GM21717 (cell line): ENCODE measurements at regions not wholly inside any gene's neighbourhood (a gene's known extent, or its start where the extent isn't known, plus 50 kb on each side); places are given as distances from the start of the nearest gene placed in this dataset.
"Not testable (repeated sequence)": the region's sequence is repeated elsewhere in the genome, so short reads cannot be mapped to it uniquely, and the experiment has no call there.

Experiments used
- ATAC-seq: cut with Tn5 transposase; IDR thresholded peaks from one replicate; pipeline ENCODE4 v1.9.1; 2021; ENCODE audit warnings: mild to moderate bottlenecking, moderate library complexity; ENCODE audit not compliant: unreplicated experiment

GRCh38 chr7:150045596-150045995, 171.8 kb downstream of the ATP6V0E2 start:
- not testable (repeated sequence) for ATAC-seq

GRCh38 chr7:150046290-150047194, 172.8 kb downstream of the ATP6V0E2 start:
- ATAC-seq, result not testable (repeated sequence)

GRCh38 chr7:150047329-150047728, 173.6 kb downstream of the ATP6V0E2 start:
- ATAC-seq, result not testable (repeated sequence)

GRCh38 chr7:150047772-150048171, 174.0 kb downstream of the ATP6V0E2 start:
- ATAC-seq, result not testable (repeated sequence)

GRCh38 chr7:150048244-150049011, 174.7 kb downstream of the ATP6V0E2 start:
- not testable (repeated sequence) for ATAC-seq

- not testable (repeated sequence) for ATAC-seq
Observed at GRCh38 chr7:150049012-150049655, 175.4 kb downstream of the ATP6V0E2 start.

- ATAC-seq, result not testable (repeated sequence)
Observed at GRCh38 chr7:150053396-150053795, 179.6 kb downstream of the ATP6V0E2 start.

GRCh38 chr7:150054242-150054641, 180.5 kb downstream of the ATP6V0E2 start:
- ATAC-seq, result not testable (repeated sequence)

- ATAC-seq, result peak; percentile 98
Observed at GRCh38 chr7:150060259-150061221, 186.8 kb downstream of the ATP6V0E2 start.

- ATAC-seq, result not testable (repeated sequence)
Observed at GRCh38 chr7:150063195-150063594, 189.4 kb downstream of the ATP6V0E2 start.

GRCh38 chr7:150069555-150070313, 196.0 kb downstream of the ATP6V0E2 start:
- ATAC-seq, result not testable (repeated sequence)

GRCh38 chr7:150077543-150077942, 203.8 kb downstream of the ATP6V0E2 start:
- ATAC-seq, result not testable (repeated sequence)

- not testable (repeated sequence) for ATAC-seq
Observed at GRCh38 chr7:150081865-150082264, 208.1 kb downstream of the ATP6V0E2 start.

GRCh38 chr7:150084724-150085123, 211.0 kb downstream of the ATP6V0E2 start:
- ATAC-seq, result not testable (repeated sequence)

GRCh38 chr7:150087478-150087877, 213.7 kb downstream of the ATP6V0E2 start:
- ATAC-seq, result not testable (repeated sequence)

GRCh38 chr7:150089139-150089538, 215.4 kb downstream of the ATP6V0E2 start:
- ATAC-seq, result not testable (repeated sequence)

- not testable (repeated sequence) for ATAC-seq
Observed at GRCh38 chr7:150090776-150091175, 217.0 kb downstream of the ATP6V0E2 start.

- not testable (repeated sequence) for ATAC-seq
Observed at GRCh38 chr7:150093897-150094296, 220.1 kb downstream of the ATP6V0E2 start.
